ENCODE measurements at regions not wholly inside any gene's neighbourhood (a gene's known extent, or its start where the extent isn't known, plus 50 kb on each side); places are given as distances from the start of the nearest gene placed in this dataset.

GRCh38 chr3:118269537-118270125, 765.0 kb downstream of the IGSF11 start:
- no peaks in the 10 kb centered on the region for H3K79me2 ChIP-seq (ENCODE audit: low read depth)
- no peaks in the 10 kb centered on the region for H3K36me3 ChIP-seq (ENCODE audit: low read depth)
- ChIA-PET CTCF (no interaction called here), POLR2A (ENCODE audit: unreplicated experiment) (no interaction called here)
- no peak overlapping the region for H3K4me3 ChIP-seq
- intact Hi-C loops (cut with micrococcal nuclease; ENCODE audit: unreplicated experiment): no loop called here
- H3K27ac ChIP-seq: no peak overlapping the region
- H3K9me3 ChIP-seq (ENCODE audit: insufficient read depth, low read depth): no peaks in the 10 kb centered on the region
- H3F3A ChIP-seq (ENCODE audit: insufficient read depth, low read depth): no peaks in the 10 kb centered on the region
- DNase-seq: no peak
- no TSS peak for BruUV-seq (replicated peaks)
- no peaks in the 10 kb centered on the region for H3K27me3 ChIP-seq (ENCODE audit: insufficient read depth, low read depth)
- no peak for TF ChIP-seq EZH2 (IDR thresholded peaks at IDR 0.05; ENCODE audit: low read depth)
- TF ChIP-seq, protein P1, sequence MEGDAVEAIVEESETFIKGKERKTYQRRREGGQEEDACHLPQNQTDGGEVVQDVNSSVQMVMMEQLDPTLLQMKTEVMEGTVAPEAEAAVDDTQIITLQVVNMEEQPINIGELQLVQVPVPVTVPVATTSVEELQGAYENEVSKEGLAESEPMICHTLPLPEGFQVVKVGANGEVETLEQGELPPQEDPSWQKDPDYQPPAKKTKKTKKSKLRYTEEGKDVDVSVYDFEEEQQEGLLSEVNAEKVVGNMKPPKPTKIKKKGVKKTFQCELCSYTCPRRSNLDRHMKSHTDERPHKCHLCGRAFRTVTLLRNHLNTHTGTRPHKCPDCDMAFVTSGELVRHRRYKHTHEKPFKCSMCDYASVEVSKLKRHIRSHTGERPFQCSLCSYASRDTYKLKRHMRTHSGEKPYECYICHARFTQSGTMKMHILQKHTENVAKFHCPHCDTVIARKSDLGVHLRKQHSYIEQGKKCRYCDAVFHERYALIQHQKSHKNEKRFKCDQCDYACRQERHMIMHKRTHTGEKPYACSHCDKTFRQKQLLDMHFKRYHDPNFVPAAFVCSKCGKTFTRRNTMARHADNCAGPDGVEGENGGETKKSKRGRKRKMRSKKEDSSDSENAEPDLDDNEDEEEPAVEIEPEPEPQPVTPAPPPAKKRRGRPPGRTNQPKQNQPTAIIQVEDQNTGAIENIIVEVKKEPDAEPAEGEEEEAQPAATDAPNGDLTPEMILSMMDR (conservative IDR thresholded peaks at IDR 0.05): no peak
- no peaks in the 10 kb centered on the region; the same call in 1 of the 2 replicates for H3K9me2 ChIP-seq (ENCODE audit: insufficient read depth)
- H2AFZ ChIP-seq: no peak overlapping the region
- no peak overlapping the region for H3K4me2 ChIP-seq
- no peaks in the 10 kb centered on the region for H4K20me1 ChIP-seq (ENCODE audit: insufficient read depth)
- H3K4me1 ChIP-seq (replicated peaks; ENCODE audit: insufficient read depth): no peaks in the 10 kb centered on the region

GRCh38 chr3:118272991-118273390, 761.7 kb downstream of the IGSF11 start:
- Histone ChIP-seq H3K79me2 (ENCODE audit: low read depth) (no peaks in the 10 kb centered on the region), H3K9me2 (ENCODE audit: insufficient read depth) (no peaks in the 10 kb centered on the region), H3K4me1 (replicated peaks; ENCODE audit: insufficient read depth) (no peaks in the 10 kb centered on the region), H3K4me2 (no peak overlapping the region), H3F3A (ENCODE audit: insufficient read depth, low read depth) (no peaks in the 10 kb centered on the region), H3K27me3 (ENCODE audit: insufficient read depth, low read depth) (no peaks in the 10 kb centered on the region), H3K9me3 (ENCODE audit: insufficient read depth, low read depth) (no peaks in the 10 kb centered on the region), H3K27ac (no peak overlapping the region), H3K4me3 (no peak overlapping the region), H2AFZ (no peak overlapping the region), H4K20me1 (ENCODE audit: insufficient read depth) (no peaks in the 10 kb centered on the region), H3K36me3 (ENCODE audit: low read depth) (no peaks in the 10 kb centered on the region)
- no peak for TF ChIP-seq EZH2 (IDR thresholded peaks at IDR 0.05; ENCODE audit: low read depth)
- TF ChIP-seq, protein P1 (conservative IDR thresholded peaks at IDR 0.05): no peak
- intact Hi-C loops (cut with micrococcal nuclease; ENCODE audit: unreplicated experiment): no loop called here
- no TSS peak for BruUV-seq (replicated peaks)
- CTCF ChIA-PET: no interaction called here
- POLR2A ChIA-PET (ENCODE audit: unreplicated experiment): no interaction called here
- DNase-seq: no peak

DNA sequence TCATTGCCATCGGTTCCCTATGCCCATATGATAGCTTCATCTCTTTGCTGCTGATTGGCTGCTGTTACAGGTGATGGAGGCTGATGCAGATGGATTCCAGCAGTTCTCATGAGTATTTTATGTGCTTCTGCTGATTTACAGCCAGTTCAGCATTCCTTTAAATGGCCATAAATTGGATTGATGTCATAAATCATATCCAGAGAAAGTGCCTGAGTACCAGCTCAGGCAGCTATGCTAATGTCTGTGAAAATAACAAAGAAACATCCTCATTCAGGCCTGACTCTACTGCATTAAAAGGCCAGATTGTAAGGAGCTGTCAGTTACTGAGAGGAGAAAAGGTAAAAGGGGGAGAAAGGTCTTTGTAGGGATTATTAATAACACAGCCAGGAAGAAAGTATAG, 756.8 kb downstream of the IGSF11 start:
- H3F3A ChIP-seq (ENCODE audit: insufficient read depth, low read depth): no peaks in the 10 kb centered on the region
- H3K79me2 ChIP-seq (ENCODE audit: low read depth): no peaks in the 10 kb centered on the region
- no peak overlapping the region for H3K4me2 ChIP-seq
- H3K9me3 ChIP-seq (ENCODE audit: insufficient read depth, low read depth): no peaks in the 10 kb centered on the region
- H3K9me2 ChIP-seq (ENCODE audit: insufficient read depth): no peaks in the 10 kb centered on the region
- TF ChIP-seq EZH2 (IDR thresholded peaks at IDR 0.05; ENCODE audit: low read depth): no peak
- TF ChIP-seq, protein P1 (conservative IDR thresholded peaks at IDR 0.05): no peak
- no peak for DNase-seq
- H2AFZ ChIP-seq: no peak overlapping the region
- no peak overlapping the region for H3K4me3 ChIP-seq
- H4K20me1 ChIP-seq (ENCODE audit: insufficient read depth): no peaks in the 10 kb centered on the region
- no TSS peak for BruUV-seq (replicated peaks)
- no peaks in the 10 kb centered on the region for H3K36me3 ChIP-seq (ENCODE audit: low read depth)
- H3K4me1 ChIP-seq (replicated peaks; ENCODE audit: insufficient read depth): no peaks in the 10 kb centered on the region
- POLR2A ChIA-PET (ENCODE audit: unreplicated experiment): no interaction called here
- H3K27me3 ChIP-seq (ENCODE audit: insufficient read depth, low read depth): no peaks in the 10 kb centered on the region
- CTCF ChIA-PET: no interaction called here
- no peak overlapping the region for H3K27ac ChIP-seq
- intact Hi-C loops (cut with micrococcal nuclease; ENCODE audit: unreplicated experiment): no loop called here

Measured in PC-9 (cell line).